ENCODE measurements at regions not wholly inside any gene's neighbourhood (a gene's known extent, or its start where the extent isn't known, plus 50 kb on each side); places are given as distances from the start of the nearest gene placed in this dataset.

DNA sequence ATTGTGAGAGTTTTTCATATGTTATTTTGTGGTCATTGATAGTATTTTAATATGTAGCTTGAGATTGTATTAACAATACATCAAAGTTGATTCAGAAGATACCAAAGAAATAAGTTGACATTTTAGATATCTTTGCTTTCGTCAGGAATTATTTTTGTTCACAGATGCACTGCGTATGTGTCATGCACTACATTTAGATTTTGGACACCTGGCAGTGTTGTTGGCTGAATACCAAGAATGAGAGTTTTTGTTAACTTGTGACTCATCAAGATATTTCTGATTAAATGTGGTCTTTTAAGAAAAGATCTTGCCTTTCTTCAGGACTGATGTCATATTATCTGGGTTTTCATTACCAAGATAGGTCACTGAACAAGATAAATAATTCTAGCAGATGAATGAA, 633.4 kb downstream of the CENPC start:
- no peak for DNase-seq (ENCODE audit: low read depth)
- TF ChIP-seq, protein P1, sequence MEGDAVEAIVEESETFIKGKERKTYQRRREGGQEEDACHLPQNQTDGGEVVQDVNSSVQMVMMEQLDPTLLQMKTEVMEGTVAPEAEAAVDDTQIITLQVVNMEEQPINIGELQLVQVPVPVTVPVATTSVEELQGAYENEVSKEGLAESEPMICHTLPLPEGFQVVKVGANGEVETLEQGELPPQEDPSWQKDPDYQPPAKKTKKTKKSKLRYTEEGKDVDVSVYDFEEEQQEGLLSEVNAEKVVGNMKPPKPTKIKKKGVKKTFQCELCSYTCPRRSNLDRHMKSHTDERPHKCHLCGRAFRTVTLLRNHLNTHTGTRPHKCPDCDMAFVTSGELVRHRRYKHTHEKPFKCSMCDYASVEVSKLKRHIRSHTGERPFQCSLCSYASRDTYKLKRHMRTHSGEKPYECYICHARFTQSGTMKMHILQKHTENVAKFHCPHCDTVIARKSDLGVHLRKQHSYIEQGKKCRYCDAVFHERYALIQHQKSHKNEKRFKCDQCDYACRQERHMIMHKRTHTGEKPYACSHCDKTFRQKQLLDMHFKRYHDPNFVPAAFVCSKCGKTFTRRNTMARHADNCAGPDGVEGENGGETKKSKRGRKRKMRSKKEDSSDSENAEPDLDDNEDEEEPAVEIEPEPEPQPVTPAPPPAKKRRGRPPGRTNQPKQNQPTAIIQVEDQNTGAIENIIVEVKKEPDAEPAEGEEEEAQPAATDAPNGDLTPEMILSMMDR (conservative IDR thresholded peaks at IDR 0.05; ENCODE audit: low read depth, low read length), result no peak
- no peak overlapping the region for H3K4me3 ChIP-seq (ENCODE audit: low read depth, low read length)

DNA sequence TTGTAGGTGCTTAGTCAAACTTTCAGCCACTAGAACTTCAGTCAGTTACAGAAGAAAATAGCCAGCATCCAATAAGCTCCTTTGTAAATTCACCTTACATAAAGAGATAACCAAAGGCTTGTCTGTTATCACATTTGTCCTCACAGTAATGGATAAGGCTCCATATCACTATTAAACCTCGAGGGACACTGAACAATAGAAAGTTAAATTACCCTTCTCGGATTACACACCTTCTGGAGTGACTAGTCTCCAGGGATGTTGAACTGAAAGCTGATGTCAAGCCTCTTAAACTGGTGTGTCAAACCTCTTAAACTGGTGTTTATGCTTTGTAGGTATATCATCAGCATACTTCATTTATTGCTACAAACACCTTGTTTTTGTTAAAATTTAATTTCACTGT, 639.0 kb downstream of the CENPC start:
- TF ChIP-seq, protein P1 (conservative IDR thresholded peaks at IDR 0.05; ENCODE audit: low read depth, low read length), result no peak
- no peak overlapping the region for H3K4me3 ChIP-seq (ENCODE audit: low read depth, low read length)
- no peak for DNase-seq (ENCODE audit: low read depth)

DNA sequence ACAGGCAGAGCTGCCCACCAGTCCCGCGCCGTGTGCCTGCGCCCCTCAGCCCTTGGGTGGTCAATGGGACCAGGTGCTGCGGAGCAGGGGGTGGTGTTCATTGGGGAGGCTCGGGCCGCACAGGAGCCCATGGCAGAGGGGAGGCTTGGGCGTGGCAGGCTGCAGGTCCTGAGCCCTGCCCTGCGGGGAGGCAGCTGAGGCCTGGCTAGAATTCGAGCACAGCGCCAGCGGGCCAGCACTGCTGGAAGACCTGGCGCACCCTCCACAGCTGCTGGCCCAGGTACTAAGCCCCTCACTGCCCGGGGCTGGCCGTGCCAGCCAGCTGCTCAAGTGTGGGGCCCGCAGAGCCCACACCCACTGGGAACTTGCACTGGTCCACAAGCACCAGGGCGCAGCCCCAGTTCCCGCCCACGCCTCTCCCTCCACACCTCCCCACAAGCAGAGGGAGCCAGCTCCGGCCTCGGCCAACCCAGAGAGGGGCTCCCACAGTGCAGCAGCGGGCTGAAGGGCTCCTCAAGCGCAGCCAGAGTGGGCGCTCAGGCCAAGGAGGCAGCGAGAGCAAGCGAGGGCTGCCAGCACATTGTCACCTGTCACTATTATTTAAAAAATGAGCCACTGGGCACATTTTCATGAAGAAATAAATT, 645.8 kb downstream of the CENPC start:
- no peak overlapping the region for H3K4me3 ChIP-seq (ENCODE audit: low read depth, low read length)
- DNase-seq (ENCODE audit: low read depth), result no peak
- TF ChIP-seq, protein P1 (conservative IDR thresholded peaks at IDR 0.05; ENCODE audit: low read depth, low read length), result no peak

DNA sequence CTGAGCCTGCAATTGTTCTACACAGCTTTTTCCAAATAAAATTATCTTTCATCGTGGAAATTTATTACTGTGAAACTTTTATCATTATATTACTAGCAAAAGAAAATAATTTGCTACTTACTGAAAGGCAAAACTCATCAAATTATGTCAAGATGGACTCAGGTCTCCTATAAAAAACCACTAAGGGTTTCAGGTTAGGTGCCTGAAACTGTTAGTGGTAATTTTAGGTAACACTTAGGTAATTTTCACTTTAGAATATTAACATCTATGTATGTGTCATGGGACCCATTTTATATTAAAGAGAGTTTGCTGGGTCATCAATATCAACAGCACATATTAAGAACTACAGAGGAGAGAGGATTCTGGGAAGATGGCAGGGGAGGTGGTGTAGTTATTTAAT, 651.5 kb downstream of the CENPC start:
- DNase-seq (ENCODE audit: low read depth), result no peak
- TF ChIP-seq, protein P1 (conservative IDR thresholded peaks at IDR 0.05; ENCODE audit: low read depth, low read length), result no peak
- H3K4me3 ChIP-seq (ENCODE audit: low read depth, low read length), result no peak overlapping the region

DNA sequence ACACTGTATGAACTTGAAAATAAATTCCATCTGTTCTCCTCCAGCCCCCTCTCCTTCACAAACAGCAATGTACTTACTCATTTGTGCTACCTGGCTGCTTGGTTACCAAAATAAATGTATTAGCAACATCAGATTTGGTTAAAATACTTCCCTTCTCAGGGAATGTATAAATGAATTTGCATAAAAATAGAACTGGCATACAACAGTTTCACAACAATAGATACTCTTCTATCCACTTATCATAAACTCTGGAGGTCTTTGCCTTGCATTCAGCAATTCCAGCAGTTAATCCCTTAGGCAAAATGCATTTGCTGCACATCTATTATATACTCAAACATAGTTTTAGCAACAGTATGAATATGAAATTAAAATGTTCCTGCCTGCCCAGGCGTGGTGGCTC, 658.2 kb downstream of the CENPC start:
- H3K4me3 ChIP-seq (ENCODE audit: low read depth, low read length), result no peak overlapping the region
- TF ChIP-seq, protein P1 (conservative IDR thresholded peaks at IDR 0.05; ENCODE audit: low read depth, low read length), result no peak
- DNase-seq (ENCODE audit: low read depth), result no peak

DNA sequence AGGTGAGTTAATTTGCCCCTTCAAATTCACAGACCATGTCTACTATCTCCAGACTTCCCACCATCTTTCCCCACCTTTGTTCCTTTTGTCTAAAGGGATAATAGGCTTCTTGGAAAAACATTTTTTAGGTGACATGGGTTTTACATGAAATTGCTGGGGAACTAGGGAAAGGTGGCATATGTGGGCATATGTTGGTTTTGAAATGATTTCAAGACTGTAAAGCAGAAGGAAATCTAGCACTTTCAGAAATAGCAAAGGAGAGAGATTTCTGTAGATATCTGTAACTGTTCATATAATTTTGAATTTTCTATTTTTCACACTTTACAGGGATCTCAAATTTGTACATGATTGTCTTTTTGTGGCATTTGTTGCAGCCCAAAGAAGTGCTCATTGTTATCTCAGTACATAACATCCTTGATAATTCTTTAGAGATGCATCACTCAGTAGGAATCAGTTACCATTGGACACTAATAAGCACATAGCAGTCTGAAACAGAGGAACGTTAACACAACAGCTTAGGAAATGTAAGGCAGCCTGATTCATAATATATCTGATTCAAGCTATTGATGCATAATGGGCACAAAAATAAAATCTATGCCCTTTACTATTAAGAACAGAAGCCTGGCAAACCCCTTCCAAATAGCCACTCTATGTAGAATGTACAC, 659.7 kb downstream of the CENPC start:
- TF ChIP-seq, protein P1 (conservative IDR thresholded peaks at IDR 0.05; ENCODE audit: low read depth, low read length), result no peak
- DNase-seq (ENCODE audit: low read depth), result no peak
- no peak overlapping the region for H3K4me3 ChIP-seq (ENCODE audit: low read depth, low read length)

DNA sequence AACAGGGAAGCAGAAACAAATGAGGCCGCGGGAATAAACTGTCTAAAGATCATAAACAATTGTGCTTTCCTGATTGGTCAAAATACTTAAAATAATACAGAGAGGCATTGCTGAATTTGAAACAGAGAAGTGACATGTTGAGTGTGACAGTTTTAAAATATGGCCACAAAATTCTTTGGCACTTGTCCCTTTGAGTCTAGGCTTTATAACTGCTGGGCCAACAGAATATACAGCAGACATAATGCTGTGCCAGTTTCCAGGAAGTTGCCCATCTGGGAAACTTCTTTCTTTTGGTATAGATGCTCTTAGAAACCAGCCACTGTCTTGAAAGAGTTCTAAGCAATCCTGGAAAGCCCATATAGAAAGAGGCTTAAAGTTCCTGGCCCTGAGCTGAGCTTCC, 668.4 kb downstream of the CENPC start:
- TF ChIP-seq, protein P1 (conservative IDR thresholded peaks at IDR 0.05; ENCODE audit: low read depth, low read length), result no peak
- no peak for DNase-seq (ENCODE audit: low read depth)
- no peak overlapping the region for H3K4me3 ChIP-seq (ENCODE audit: low read depth, low read length)
